GM23248 (cell line): ENCODE measurements at regions not wholly inside any gene's neighbourhood (a gene's known extent, or its start where the extent isn't known, plus 50 kb on each side); places are given as distances from the start of the nearest gene placed in this dataset.

Source experiments
- DNase-seq: peaks from one replicate; pipeline ENCODE4 v3.0.0-alpha.2; 2015
- H2AFZ ChIP-seq: fragments of 200-600 bp; sonication (generic); 2 replicates; pipeline ENCODE4 v1.6.1; 2016; ENCODE audit warnings: antibody characterized with exemption
- H3F3A ChIP-seq: fragments of 200-600 bp; sonication (generic); 2 replicates; pipeline ENCODE4 v1.6.1; 2016; ENCODE audit warnings: mild to moderate bottlenecking, antibody characterized with exemption, mixed run types; ENCODE audit not compliant: insufficient read depth
- H3K27ac ChIP-seq: fragments of 200-600 bp; sonication (generic); 2 replicates; pipeline ENCODE4 v1.5.1; 2016; ENCODE audit warnings: mild to moderate bottlenecking
- H3K27me3 ChIP-seq: fragments of 200-600 bp; sonication (generic); replicated peaks from 2 replicates; pipeline ENCODE4 v1.6.1; 2016; ENCODE audit warnings: mild to moderate bottlenecking; ENCODE audit not compliant: insufficient read depth
- H3K36me3 ChIP-seq: fragments of 200-600 bp; sonication (generic); 2 replicates; pipeline ENCODE4 v1.6.1; 2016; ENCODE audit warnings: low read depth, mild to moderate bottlenecking
- H3K4me1 ChIP-seq: fragments of 200-600 bp; sonication (generic); 2 replicates; pipeline ENCODE4 v1.6.1; 2016; ENCODE audit warnings: mild to moderate bottlenecking; ENCODE audit not compliant: insufficient read depth
- H3K4me2 ChIP-seq: fragments of 200-600 bp; sonication (generic); one replicate; pipeline ENCODE4 v1.6.1; 2016; ENCODE audit warnings: mild to moderate bottlenecking; ENCODE audit not compliant: unreplicated experiment
- H3K4me3 ChIP-seq: fragments of 200-600 bp; sonication (generic); 2 replicates; pipeline ENCODE4 v1.5.1; 2016; ENCODE audit warnings: mild to moderate bottlenecking
- H3K79me2 ChIP-seq: fragments of 200-600 bp; sonication (generic); 2 replicates; pipeline ENCODE4 v1.6.1; 2016; ENCODE audit warnings: mild to moderate bottlenecking; ENCODE audit not compliant: insufficient read depth
- H3K9ac ChIP-seq: fragments of 200-600 bp; sonication (generic); 2 replicates; pipeline ENCODE4 v1.6.1; 2016; ENCODE audit warnings: mild to moderate bottlenecking
- H3K9me2 ChIP-seq: fragments of 200-600 bp; sonication (generic); 2 replicates; pipeline ENCODE4 v1.6.1; 2016; ENCODE audit warnings: mixed run types, mild to moderate bottlenecking, moderate library complexity; ENCODE audit not compliant: insufficient read depth
- H3K9me3 ChIP-seq: fragments of 200-600 bp; sonication (generic); one replicate; pipeline ENCODE4 v1.6.1; 2017; ENCODE audit warnings: low read depth
- H4K20me1 ChIP-seq: fragments of 200-600 bp; sonication (generic); 2 replicates; pipeline ENCODE4 v1.6.0; 2016; ENCODE audit not compliant: insufficient read depth
- EZH2 ChIP-seq: fragments of 200-600 bp; sonication (generic); IDR thresholded peaks from 2 replicates; pipeline ENCODE4 v1.6.1; 2018; ENCODE audit warnings: antibody characterized with exemption, mild to moderate bottlenecking; ENCODE audit not compliant: insufficient read depth, poor library complexity, severe bottlenecking
- EZH2phosphoT487 ChIP-seq: fragments of 200-600 bp; sonication (generic); IDR thresholded peaks from 2 replicates; pipeline ENCODE4 v1.6.1; 2018; ENCODE audit warnings: antibody characterized with exemption, moderate library complexity, mild to moderate bottlenecking, low read depth; ENCODE audit not compliant: insufficient read depth
- WGBS, 2 experiments: methylation state at CpG; one replicate each; pipeline ENCODE4 v1.1.6; 2015 to 2017; ENCODE audit warnings: low lambda C conversion rate in 2 of 2, low coverage in 1 of 2; ENCODE audit errors: missing lambda C conversion rate in 2 of 2; 5-methylcytosine and 5-hydroxymethylcytosine counted together
- in situ Hi-C: fragments of 300-500 bp; cut with MboI; formaldehyde crosslinking; loops from 2 replicates; pipeline ENCODE4 v1.15.0; 2020

- Histone ChIP-seq H4K20me1 (no peaks in the 10 kb centered on the region), H3K4me2 (no peak overlapping the region), H3K4me3 (no peak overlapping the region), H3K9me3 (no peaks in the 10 kb centered on the region), H3K36me3 (no peaks in the 10 kb centered on the region), H3K9ac (no peak overlapping the region), H3K27ac (no peak overlapping the region), H3K79me2 (no peaks in the 10 kb centered on the region), H3K4me1 (peaks cover 20% of the 10 kb centered on the region), H3K27me3 (no peaks in the 10 kb centered on the region), H2AFZ (no peak overlapping the region), H3F3A (0 out of 2 replicates have a peak, but pooled peaks cover 13% of the 10 kb centered on the region), H3K9me2 (no peaks in the 10 kb centered on the region)
- TF ChIP-seq EZH2phosphoT487 (no peak), EZH2 (no peak)
- 78 to 81% methylated on average over 3 of the region's 3 CpGs for WGBS, 2 experiments
- in situ Hi-C loops, result no loop called here
- DNase-seq, result no peak
Observed at GRCh38 chr9:108642871-108643270, 212.9 kb downstream of the ACTL7B start.

DNA sequence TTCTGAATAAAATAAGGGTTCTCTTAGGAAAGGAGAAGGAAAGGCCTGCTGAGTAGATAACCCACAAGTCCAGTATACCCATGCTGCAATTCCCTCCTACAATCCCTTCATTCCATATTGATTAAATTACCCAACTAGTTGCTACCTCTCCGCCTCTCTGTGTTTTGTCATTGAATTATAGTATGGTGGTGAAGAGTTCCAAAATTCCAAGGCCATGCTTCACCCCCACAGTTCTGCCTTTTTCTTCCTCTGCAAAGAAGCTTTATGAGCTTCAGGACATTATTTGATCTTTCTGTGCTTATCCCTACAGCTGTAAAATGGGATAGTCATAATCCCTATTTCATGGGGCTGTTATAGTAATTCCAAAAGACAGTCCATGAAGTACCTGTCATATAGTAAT is 215.6 kb downstream of the ACTL7B start:
- no peaks in the 10 kb centered on the region for H3K79me2 ChIP-seq
- peaks cover 26% of the 10 kb centered on the region for H3K4me1 ChIP-seq
- no peaks in the 10 kb centered on the region for H3K9me3 ChIP-seq
- in situ Hi-C loops, result no loop called here
- H3K27me3 ChIP-seq, result no peaks in the 10 kb centered on the region
- H4K20me1 ChIP-seq, result no peaks in the 10 kb centered on the region
- H3K4me2 ChIP-seq, result peak overlapping the region; percentile 42
- DNase-seq, result peak; percentile 71
- no peaks in the 10 kb centered on the region for H3K36me3 ChIP-seq
- TF ChIP-seq EZH2 (no peak), EZH2phosphoT487 (no peak)
- H2AFZ ChIP-seq, result peak overlapping the region; percentile 25; the same call in 1 of the 2 replicates
- no peak overlapping the region for H3K9ac ChIP-seq
- H3K9me2 ChIP-seq, result no peaks in the 10 kb centered on the region
- no peak overlapping the region for H3K4me3 ChIP-seq
- peak overlapping the region; percentile 46 for H3K27ac ChIP-seq
- 0 out of 2 replicates have a peak, but pooled peaks cover 13% of the 10 kb centered on the region for H3F3A ChIP-seq
- WGBS, 2 experiments, result 33 to 38% methylated on average over 1 of the region's 1 CpG

DNA sequence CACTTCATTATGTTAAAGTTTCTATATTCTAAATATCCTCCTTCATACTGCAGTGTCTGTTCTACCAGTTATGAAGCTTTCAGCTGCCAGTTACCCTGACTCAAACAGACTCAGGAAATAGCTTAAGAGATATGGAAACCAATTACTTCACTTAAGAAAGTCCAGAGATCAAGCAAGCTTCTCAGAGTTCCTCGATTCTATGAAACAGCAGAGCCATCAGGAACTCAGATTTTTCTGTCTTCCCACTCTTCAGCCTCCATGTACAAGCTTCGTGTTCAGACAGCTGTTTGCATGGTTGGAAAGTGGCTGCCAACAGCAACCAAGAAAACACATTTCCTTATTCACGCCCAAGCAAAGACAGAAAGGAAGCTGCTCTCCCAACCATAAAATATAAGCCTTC is 216.1 kb downstream of the ACTL7B start:
- peak overlapping the region; percentile 25; the same call in 1 of the 2 replicates for H2AFZ ChIP-seq
- peak; percentile 33 for DNase-seq
- no peaks in the 10 kb centered on the region for H3K27me3 ChIP-seq
- H3K9ac ChIP-seq, result no peak overlapping the region
- H3K36me3 ChIP-seq, result no peaks in the 10 kb centered on the region
- peaks cover 30% of the 10 kb centered on the region for H3K4me1 ChIP-seq
- no peaks in the 10 kb centered on the region for H3K9me3 ChIP-seq
- no peaks in the 10 kb centered on the region for H3K79me2 ChIP-seq
- in situ Hi-C loops, result no loop called here
- H3K4me2 ChIP-seq, result peak overlapping the region; percentile 42
- H3K9me2 ChIP-seq, result no peaks in the 10 kb centered on the region
- peaks cover 13% of the 10 kb centered on the region; the same call in 1 of the 2 replicates for H3F3A ChIP-seq
- 43 to 46% methylated on average over 3 of the region's 3 CpGs for WGBS, 2 experiments
- H3K27ac ChIP-seq, result peak overlapping the region; percentile 46
- TF ChIP-seq EZH2 (no peak), EZH2phosphoT487 (no peak)
- H4K20me1 ChIP-seq, result no peaks in the 10 kb centered on the region
- no peak overlapping the region for H3K4me3 ChIP-seq

- Histone ChIP-seq H3F3A (peaks cover 19% of the 10 kb centered on the region; the same call in 1 of the 2 replicates), H3K27ac (no peak overlapping the region), H3K4me1 (peaks cover 36% of the 10 kb centered on the region), H4K20me1 (no peaks in the 10 kb centered on the region), H3K9me3 (no peaks in the 10 kb centered on the region), H3K4me3 (no peak overlapping the region), H3K79me2 (no peaks in the 10 kb centered on the region), H3K27me3 (no peaks in the 10 kb centered on the region), H3K36me3 (no peaks in the 10 kb centered on the region), H3K9me2 (no peaks in the 10 kb centered on the region), H2AFZ (peak overlapping the region; percentile 25; the same call in 1 of the 2 replicates), H3K4me2 (no peak overlapping the region), H3K9ac (no peak overlapping the region)
- TF ChIP-seq EZH2phosphoT487, result no peak
- TF ChIP-seq EZH2, result no peak
- no peak for DNase-seq
- in situ Hi-C loops, result no loop called here
- 68 to 72% methylated on average over 5 of the region's 5 CpGs for WGBS, 2 experiments
Observed at GRCh38 chr9:108639091-108639490, 216.7 kb downstream of the ACTL7B start.

DNA sequence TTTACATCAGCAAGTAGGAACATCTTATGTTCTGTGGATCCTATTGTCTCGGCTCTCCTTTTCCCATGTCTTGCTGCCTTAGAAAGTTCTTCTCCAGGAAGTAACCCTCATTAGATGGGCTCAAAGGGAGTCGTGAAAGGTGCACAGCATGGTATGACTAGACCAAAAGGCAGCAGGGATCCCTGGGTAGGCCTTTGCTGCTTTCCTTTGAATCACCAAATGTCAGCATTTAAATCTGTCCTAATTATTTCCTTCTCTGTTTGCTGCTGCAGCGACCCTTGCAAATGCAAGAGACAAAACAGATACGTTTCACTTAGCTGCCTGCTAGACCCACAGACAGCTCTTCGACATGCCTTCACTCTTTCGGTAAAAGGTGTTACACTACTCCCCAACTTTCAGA is 218.4 kb downstream of the ACTL7B start:
- Histone ChIP-seq H3K4me3 (no peak overlapping the region), H3K4me2 (no peak overlapping the region), H3K9me3 (no peaks in the 10 kb centered on the region), H3K4me1 (peaks cover 41% of the 10 kb centered on the region), H3F3A (peaks cover 21% of the 10 kb centered on the region; the same call in 1 of the 2 replicates), H3K9me2 (no peaks in the 10 kb centered on the region), H4K20me1 (no peaks in the 10 kb centered on the region), H3K9ac (no peak overlapping the region), H3K79me2 (no peaks in the 10 kb centered on the region), H3K27ac (no peak overlapping the region), H2AFZ (no peak overlapping the region), H3K36me3 (no peaks in the 10 kb centered on the region), H3K27me3 (no peaks in the 10 kb centered on the region)
- in situ Hi-C loops, result no loop called here
- DNase-seq, result no peak
- 57 to 61% methylated on average over 6 of the region's 6 CpGs for WGBS, 2 experiments
- no peak for TF ChIP-seq EZH2
- no peak for TF ChIP-seq EZH2phosphoT487
